Osteocyte (in vitro differentiated cells): ENCODE measurements at regions not wholly inside any gene's neighbourhood (a gene's known extent, or its start where the extent isn't known, plus 50 kb on each side); places are given as distances from the start of the nearest gene placed in this dataset.
"Not testable (repeated sequence)": the region's sequence is repeated elsewhere in the genome, so short reads cannot be mapped to it uniquely, and the experiment has no call there.

ENCODE experiments used
- DNase-seq: peaks from one replicate; pipeline ENCODE4 v3.0.0; 2021; ENCODE audit warnings: mixed read lengths; ENCODE audit not compliant: unreplicated experiment; ENCODE audit errors: extremely low spot score
- H3K27ac Mint-ChIP-seq: one replicate; pipeline ENCODE4 v1.8.0; 2021; ENCODE audit warnings: mild to moderate bottlenecking, mixed read lengths; ENCODE audit not compliant: unreplicated experiment
- H3K27me3 Mint-ChIP-seq: one replicate; pipeline ENCODE4 v1.8.0; 2021; ENCODE audit warnings: mixed read lengths; ENCODE audit not compliant: unreplicated experiment
- H3K36me3 Mint-ChIP-seq: one replicate; pipeline ENCODE4 v1.8.0; 2021; ENCODE audit warnings: mixed read lengths; ENCODE audit not compliant: unreplicated experiment
- H3K4me1 Mint-ChIP-seq: one replicate; pipeline ENCODE4 v1.8.0; 2021; ENCODE audit warnings: mixed read lengths; ENCODE audit not compliant: unreplicated experiment
- H3K4me3 Mint-ChIP-seq: one replicate; pipeline ENCODE4 v1.8.0; 2021; ENCODE audit warnings: mild to moderate bottlenecking, moderate library complexity, mixed read lengths; ENCODE audit not compliant: unreplicated experiment
- H3K9me3 Mint-ChIP-seq: one replicate; pipeline ENCODE4 v1.8.0; 2021; ENCODE audit warnings: mixed read lengths; ENCODE audit not compliant: unreplicated experiment
- CTCF ChIP-seq: fragments of 200-600 bp; sonication (generic); IDR thresholded peaks from 2 replicates; pipeline ENCODE4 v1.5.0; 2021; ENCODE audit warnings: antibody characterized with exemption, mild to moderate bottlenecking, moderate library complexity

DNA sequence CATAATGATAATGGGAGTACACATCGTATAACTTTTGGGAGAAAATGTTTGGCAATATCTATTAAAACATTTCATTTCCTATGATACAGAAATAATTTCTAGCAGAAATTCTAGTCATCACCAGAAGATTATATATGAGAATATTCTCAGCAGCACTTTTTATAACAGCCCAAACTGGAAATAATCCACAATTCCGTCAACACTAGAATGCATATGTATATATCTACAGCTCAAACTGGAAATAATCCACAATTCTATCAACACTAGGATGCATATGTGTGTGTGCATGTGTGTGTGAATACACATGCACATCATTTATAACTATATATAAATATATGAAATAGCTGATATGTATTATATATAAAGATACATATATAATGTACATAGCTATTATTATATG, 408.0 kb upstream of the KLHL1 start:
- peaks cover 8% of the 10 kb centered on the region for H3K4me1 Mint-ChIP-seq
- no peak for TF ChIP-seq CTCF
- DNase-seq = no peak
- H3K27me3 Mint-ChIP-seq = no peaks in the 10 kb centered on the region
- no peak overlapping the region for H3K27ac Mint-ChIP-seq
- no peak overlapping the region for H3K4me3 Mint-ChIP-seq
- no peaks in the 10 kb centered on the region for H3K9me3 Mint-ChIP-seq
- no peaks in the 10 kb centered on the region for H3K36me3 Mint-ChIP-seq

DNA sequence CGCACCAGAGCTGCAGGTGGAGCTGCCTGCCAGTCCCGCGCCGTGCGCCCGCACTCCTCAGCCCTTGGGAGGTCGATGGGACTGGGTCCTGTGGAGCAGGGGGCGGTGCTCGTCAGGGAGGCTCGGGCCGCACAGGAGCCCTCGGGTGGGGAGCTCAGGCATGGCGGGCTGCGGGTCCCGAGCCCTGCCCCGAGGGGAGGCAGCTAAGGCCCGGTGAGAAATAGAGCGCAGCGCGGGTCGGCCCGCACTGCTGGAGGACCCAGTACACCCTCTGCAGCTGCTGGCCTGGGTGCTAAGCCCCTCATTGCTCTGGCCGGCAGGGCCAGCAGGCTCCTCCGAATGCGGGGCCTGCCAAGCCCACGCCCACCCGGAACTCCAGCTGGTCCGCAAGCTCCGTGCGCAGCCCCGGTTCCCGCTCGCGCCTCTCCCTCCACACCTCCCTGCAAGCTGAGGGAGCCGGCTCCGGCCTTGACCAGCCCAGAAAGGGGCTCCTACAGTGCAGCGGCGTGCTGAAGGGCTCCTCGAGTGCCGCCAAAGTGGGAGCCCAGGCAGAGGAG, 403.7 kb upstream of the KLHL1 start:
- H3K4me3 Mint-ChIP-seq, H3K27ac Mint-ChIP-seq, H3K36me3 Mint-ChIP-seq, H3K9me3 Mint-ChIP-seq, DNase-seq, H3K4me1 Mint-ChIP-seq, H3K27me3 Mint-ChIP-seq: not testable (repeated sequence)

DNA sequence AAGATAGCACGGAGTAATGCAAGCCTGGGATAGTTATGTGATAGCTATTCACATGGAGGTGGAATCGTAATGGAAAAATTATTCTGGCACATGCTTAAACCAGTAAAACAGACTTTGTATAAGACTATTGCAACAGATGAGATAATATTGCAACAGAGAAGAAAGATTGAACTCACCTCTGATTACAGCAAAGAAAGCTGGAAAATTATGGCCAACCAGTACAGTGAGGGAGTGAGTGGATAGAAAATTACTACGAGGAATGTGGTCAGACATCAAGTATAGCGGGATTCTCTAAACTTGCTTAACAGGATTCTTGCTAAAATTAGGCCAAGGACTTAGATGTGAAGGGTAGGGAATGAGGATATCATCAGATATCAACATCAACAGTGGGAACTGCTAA, 397.6 kb upstream of the KLHL1 start:
- Mint-ChIP-seq H3K27ac (no peak overlapping the region), H3K9me3 (no peaks in the 10 kb centered on the region), H3K27me3 (peaks cover 5% of the 10 kb centered on the region), H3K4me1 (no peaks in the 10 kb centered on the region), H3K36me3 (no peaks in the 10 kb centered on the region), H3K4me3 (no peak overlapping the region)
- no peak for TF ChIP-seq CTCF
- DNase-seq = no peak

DNA sequence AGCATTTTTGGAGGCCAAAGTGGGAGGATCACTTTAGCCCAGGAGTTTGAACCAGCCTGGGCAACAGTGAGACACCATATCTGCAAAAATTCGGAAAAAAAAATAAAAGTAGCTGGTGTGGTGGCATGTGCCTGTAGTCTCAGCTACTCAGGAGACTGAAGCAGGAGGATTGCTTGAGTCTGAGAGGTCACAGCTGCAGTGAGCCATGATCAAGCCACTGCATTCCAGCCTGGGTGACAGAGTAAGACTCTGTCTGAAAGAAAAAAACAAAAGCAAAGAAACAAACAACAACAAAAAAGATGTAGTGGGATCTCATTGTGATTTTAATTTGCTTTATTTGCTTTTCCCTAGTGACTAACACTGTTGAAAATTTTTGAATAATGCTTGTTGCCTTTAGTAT, 394.7 kb upstream of the KLHL1 start:
- DNase-seq = no peak
- no peak for TF ChIP-seq CTCF
- peaks cover 2% of the 10 kb centered on the region for H3K9me3 Mint-ChIP-seq
- no peak overlapping the region for H3K27ac Mint-ChIP-seq
- H3K4me3 Mint-ChIP-seq = no peak overlapping the region
- peaks cover 5% of the 10 kb centered on the region for H3K27me3 Mint-ChIP-seq
- H3K4me1 Mint-ChIP-seq = no peaks in the 10 kb centered on the region
- H3K36me3 Mint-ChIP-seq = no peaks in the 10 kb centered on the region

DNA sequence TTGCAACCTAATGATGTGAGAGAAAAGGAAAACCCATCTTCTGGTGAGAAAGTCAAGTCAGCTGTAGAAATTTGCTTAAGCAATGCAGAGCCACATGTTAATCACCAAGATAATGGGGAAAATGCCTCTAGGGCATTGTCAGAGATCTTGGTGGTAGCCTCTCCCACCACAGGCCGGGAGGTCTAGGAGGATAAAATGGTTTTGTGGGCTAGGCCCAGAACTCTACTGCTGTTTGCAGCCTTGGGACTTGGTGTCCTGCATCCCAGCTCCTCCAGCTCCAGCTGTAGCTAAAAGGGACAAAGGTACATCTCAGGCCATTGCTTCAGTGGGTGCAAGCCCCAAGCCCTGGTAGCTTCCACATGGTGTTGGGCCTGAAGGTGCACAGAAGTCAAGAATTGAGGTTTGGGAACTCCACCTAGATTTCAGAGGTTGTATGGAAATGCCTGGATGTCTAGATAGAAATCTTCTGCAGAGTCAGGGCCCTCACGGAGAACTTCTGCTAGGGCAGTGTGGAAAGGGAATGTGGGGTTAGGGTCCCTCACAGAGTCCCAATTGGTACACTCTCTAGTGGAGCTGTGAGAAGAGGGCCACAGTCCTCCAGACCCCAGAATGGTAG, 382.2 kb upstream of the KLHL1 start:
- TF ChIP-seq CTCF = no peak
- no peak for DNase-seq

More for the DNA sequence above, 382.2 kb upstream of the KLHL1 start:
- no peak overlapping the region for H3K27ac Mint-ChIP-seq
- H3K36me3 Mint-ChIP-seq = no peaks in the 10 kb centered on the region
- peaks cover 1% of the 10 kb centered on the region for H3K27me3 Mint-ChIP-seq
- no peak overlapping the region for H3K4me3 Mint-ChIP-seq
- H3K9me3 Mint-ChIP-seq = peaks cover 17% of the 10 kb centered on the region
- no peaks in the 10 kb centered on the region for H3K4me1 Mint-ChIP-seq
